ENCODE measurements at regions not wholly inside any gene's neighbourhood (a gene's known extent, or its start where the extent isn't known, plus 50 kb on each side); places are given as distances from the start of the nearest gene placed in this dataset.

- Histone ChIP-seq H3K9me3 (ENCODE audit: control insufficient read depth, low read length) (no peaks in the 10 kb centered on the region), H2BK5ac (ENCODE audit: low read depth, low read length, poor library complexity, severe bottlenecking) (no peak overlapping the region), H3K23ac (ENCODE audit: low read length in 2 of 2) (no peak overlapping the region), H3K9ac (ENCODE audit: low read length) (no peak overlapping the region), H3K4me3 (ENCODE audit: insufficient read depth in 1 of 2, low read depth in 1 of 2, low read length in 2 of 2) (no peak overlapping the region), H3K4me1 (ENCODE audit: control insufficient read depth, insufficient read depth, low read depth, low read length) (no peaks in the 10 kb centered on the region), H2AFZ (ENCODE audit: low read depth, low read length) (no peak overlapping the region), H2AK5ac (ENCODE audit: low read length, severe bottlenecking) (no peak overlapping the region), H3K27me3 (ENCODE audit: control insufficient read depth in 1 of 2, insufficient read depth in 1 of 2, low read length in 2 of 2) (no peaks in the 10 kb centered on the region), H3K36me3 (ENCODE audit: control insufficient read depth in 1 of 2, insufficient read depth in 2 of 2, low read depth in 1 of 2, low read length in 2 of 2) (peaks cover 0 to 12% of the 10 kb centered on the region in 2 experiments), H3K4ac (ENCODE audit: low read depth in 1 of 2, low read length in 2 of 2) (no peak overlapping the region), H3K79me1 (replicated peaks; ENCODE audit: low read length, poor library complexity, severe bottlenecking) (no peaks in the 10 kb centered on the region), H4K8ac (ENCODE audit: low read length) (no peak overlapping the region), H2BK12ac (ENCODE audit: low read length in 2 of 2) (no peak overlapping the region), H3K4me2 (ENCODE audit: low read length, poor library complexity, severe bottlenecking) (no peak overlapping the region), H2BK15ac (ENCODE audit: low read depth, poor library complexity, severe bottlenecking) (no peak overlapping the region), H3K14ac (ENCODE audit: low read length in 2 of 2) (no peak overlapping the region), H3K27ac (ENCODE audit: low read length, poor library complexity, severe bottlenecking) (no peak overlapping the region), H2BK120ac (ENCODE audit: low read depth, low read length) (no peak overlapping the region), H4K91ac (ENCODE audit: low read length) (no peak overlapping the region), H3K18ac (ENCODE audit: low read depth in 1 of 2, low read length in 2 of 2) (peak overlapping the region in 1 of 2 experiments; percentile 1)
- DNase-seq = no peak
- WGBS = 100% methylated on average over 1 of the region's 2 CpGs
Measured at GRCh38 chr1:55885619-55886018, 670.5 kb upstream of the USP24 start.

- Histone ChIP-seq H3K79me1 (replicated peaks; ENCODE audit: low read length, poor library complexity, severe bottlenecking) (no peaks in the 10 kb centered on the region), H3K14ac (ENCODE audit: low read length in 2 of 2) (no peak overlapping the region), H3K4me2 (ENCODE audit: low read length, poor library complexity, severe bottlenecking) (no peak overlapping the region), H4K91ac (ENCODE audit: low read length) (no peak overlapping the region), H2AFZ (ENCODE audit: low read depth, low read length) (no peak overlapping the region), H3K23ac (ENCODE audit: low read length in 2 of 2) (no peak overlapping the region), H3K27me3 (ENCODE audit: control insufficient read depth in 1 of 2, insufficient read depth in 1 of 2, low read length in 2 of 2) (no peaks in the 10 kb centered on the region), H3K4me3 (ENCODE audit: insufficient read depth in 1 of 2, low read depth in 1 of 2, low read length in 2 of 2) (no peak overlapping the region), H2BK120ac (ENCODE audit: low read depth, low read length) (no peak overlapping the region), H2BK15ac (ENCODE audit: low read depth, poor library complexity, severe bottlenecking) (no peak overlapping the region), H3K9ac (ENCODE audit: low read length) (no peak overlapping the region), H3K9me3 (ENCODE audit: control insufficient read depth, low read length) (no peaks in the 10 kb centered on the region), H3K4ac (ENCODE audit: low read depth in 1 of 2, low read length in 2 of 2) (no peak overlapping the region), H4K8ac (ENCODE audit: low read length) (no peak overlapping the region), H3K4me1 (ENCODE audit: control insufficient read depth, insufficient read depth, low read depth, low read length) (no peaks in the 10 kb centered on the region), H2BK12ac (ENCODE audit: low read length in 2 of 2) (no peak overlapping the region), H3K36me3 (ENCODE audit: control insufficient read depth in 1 of 2, insufficient read depth in 2 of 2, low read depth in 1 of 2, low read length in 2 of 2) (peaks cover 0 to 27% of the 10 kb centered on the region in 2 experiments), H3K18ac (ENCODE audit: low read depth in 1 of 2, low read length in 2 of 2) (no peak overlapping the region), H3K27ac (ENCODE audit: low read length, poor library complexity, severe bottlenecking) (no peak overlapping the region), H2BK5ac (ENCODE audit: low read depth, low read length, poor library complexity, severe bottlenecking) (no peak overlapping the region), H2AK5ac (ENCODE audit: low read length, severe bottlenecking) (no peak overlapping the region)
- DNase-seq = peak; percentile 66
- 50% methylated on average over 1 of the region's 6 CpGs for WGBS
Measured at GRCh38 chr1:55882931-55883330, 667.8 kb upstream of the USP24 start.

GRCh38 chr1:55879346-55879745, 664.2 kb upstream of the USP24 start:
- WGBS = 100% methylated on average over 6 of the region's 11 CpGs
- no peak overlapping the region for H4K91ac ChIP-seq (ENCODE audit: low read length)

GRCh38 chr1:55877437-55878232, 662.5 kb upstream of the USP24 start:
- Histone ChIP-seq H3K9ac (ENCODE audit: low read length) (peak overlapping the region; percentile 46), H2AK5ac (ENCODE audit: low read length, severe bottlenecking) (no peak overlapping the region), H4K91ac (ENCODE audit: low read length) (no peak overlapping the region), H4K8ac (ENCODE audit: low read length) (no peak overlapping the region), H3K14ac (ENCODE audit: low read length in 2 of 2) (no peak overlapping the region), H3K27me3 (ENCODE audit: control insufficient read depth in 1 of 2, insufficient read depth in 1 of 2, low read length in 2 of 2) (no peaks in the 10 kb centered on the region), H3K79me1 (replicated peaks; ENCODE audit: low read length, poor library complexity, severe bottlenecking) (no peaks in the 10 kb centered on the region), H2BK120ac (ENCODE audit: low read depth, low read length) (no peak overlapping the region), H3K4me3 (ENCODE audit: insufficient read depth in 1 of 2, low read depth in 1 of 2, low read length in 2 of 2) (no peak overlapping the region), H2BK12ac (ENCODE audit: low read length in 2 of 2) (no peak overlapping the region), H2AFZ (ENCODE audit: low read depth, low read length) (no peak overlapping the region), H3K18ac (ENCODE audit: low read depth in 1 of 2, low read length in 2 of 2) (no peak overlapping the region), H3K4ac (ENCODE audit: low read depth in 1 of 2, low read length in 2 of 2) (no peak overlapping the region), H3K4me1 (ENCODE audit: control insufficient read depth, insufficient read depth, low read depth, low read length) (no peaks in the 10 kb centered on the region), H3K27ac (ENCODE audit: low read length, poor library complexity, severe bottlenecking) (no peak overlapping the region), H3K4me2 (ENCODE audit: low read length, poor library complexity, severe bottlenecking) (no peak overlapping the region), H2BK15ac (ENCODE audit: low read depth, poor library complexity, severe bottlenecking) (no peak overlapping the region), H2BK5ac (ENCODE audit: low read depth, low read length, poor library complexity, severe bottlenecking) (no peak overlapping the region), H3K9me3 (ENCODE audit: control insufficient read depth, low read length) (no peaks in the 10 kb centered on the region), H3K23ac (ENCODE audit: low read length in 2 of 2) (no peak overlapping the region), H3K36me3 (ENCODE audit: control insufficient read depth in 1 of 2, insufficient read depth in 2 of 2, low read depth in 1 of 2, low read length in 2 of 2) (peaks cover 0 to 35% of the 10 kb centered on the region in 2 experiments)
- 37% methylated on average over 6 of the region's 6 CpGs for WGBS
- DNase-seq = peak; percentile 46

More at GRCh38 chr1:55879346-55879745, 664.2 kb upstream of the USP24 start:
- Histone ChIP-seq H2BK120ac (ENCODE audit: low read depth, low read length) (no peak overlapping the region), H3K36me3 (ENCODE audit: control insufficient read depth in 1 of 2, insufficient read depth in 2 of 2, low read depth in 1 of 2, low read length in 2 of 2) (peaks cover 0 to 35% of the 10 kb centered on the region in 2 experiments), H2BK5ac (ENCODE audit: low read depth, low read length, poor library complexity, severe bottlenecking) (no peak overlapping the region), H2AK5ac (ENCODE audit: low read length, severe bottlenecking) (no peak overlapping the region), H3K9ac (ENCODE audit: low read length) (no peak overlapping the region), H2BK12ac (ENCODE audit: low read length in 2 of 2) (peak overlapping the region in 1 of 2 experiments; percentile 54), H3K27me3 (ENCODE audit: control insufficient read depth in 1 of 2, insufficient read depth in 1 of 2, low read length in 2 of 2) (no peaks in the 10 kb centered on the region), H3K18ac (ENCODE audit: low read depth in 1 of 2, low read length in 2 of 2) (no peak overlapping the region), H3K4ac (ENCODE audit: low read depth in 1 of 2, low read length in 2 of 2) (no peak overlapping the region), H3K4me1 (ENCODE audit: control insufficient read depth, insufficient read depth, low read depth, low read length) (no peaks in the 10 kb centered on the region), H4K8ac (ENCODE audit: low read length) (no peak overlapping the region), H3K4me2 (ENCODE audit: low read length, poor library complexity, severe bottlenecking) (no peak overlapping the region), H3K9me3 (ENCODE audit: control insufficient read depth, low read length) (no peaks in the 10 kb centered on the region), H2AFZ (ENCODE audit: low read depth, low read length) (no peak overlapping the region), H3K14ac (ENCODE audit: low read length in 2 of 2) (no peak overlapping the region), H2BK15ac (ENCODE audit: low read depth, poor library complexity, severe bottlenecking) (no peak overlapping the region), H3K79me1 (replicated peaks; ENCODE audit: low read length, poor library complexity, severe bottlenecking) (no peaks in the 10 kb centered on the region), H3K27ac (ENCODE audit: low read length, poor library complexity, severe bottlenecking) (no peak overlapping the region), H3K4me3 (ENCODE audit: insufficient read depth in 1 of 2, low read depth in 1 of 2, low read length in 2 of 2) (no peak overlapping the region), H3K23ac (ENCODE audit: low read length in 2 of 2) (no peak overlapping the region)
- no peak for DNase-seq
